Mesenchymal stem cell (in vitro differentiated cells and primary cell): ENCODE measurements at regions not wholly inside any gene's neighbourhood (a gene's known extent, or its start where the extent isn't known, plus 50 kb on each side); places are given as distances from the start of the nearest gene placed in this dataset.
A peak's percentile ranks its signal among the peaks of the same experiment; 100 is the strongest.

ENCODE experiments used
- DNase-seq: peaks from one replicate; pipeline ENCODE4 v3.0.0-alpha.2; 2013
- H2AFZ ChIP-seq: one replicate; pipeline ENCODE4 v1.6.1; 2013; ENCODE audit warnings: low read depth, mild to moderate bottlenecking, control low read depth, inconsistent platforms, low read length, moderate library complexity
- H2AK5ac ChIP-seq: 2 replicates; pipeline ENCODE4 v1.6.1; 2013; ENCODE audit warnings: low read length, moderate library complexity, mild to moderate bottlenecking, inconsistent platforms; ENCODE audit not compliant: severe bottlenecking
- H2BK120ac ChIP-seq: one replicate; pipeline ENCODE4 v1.6.1; 2013; ENCODE audit warnings: low read depth, mild to moderate bottlenecking, inconsistent platforms, low read length, moderate library complexity
- H2BK12ac ChIP-seq, 2 experiments: one replicate each; pipeline ENCODE4 v1.6.1; 2013; ENCODE audit warnings: inconsistent platforms in 2 of 2, low read length in 2 of 2, mild to moderate bottlenecking in 2 of 2, moderate library complexity in 2 of 2, control low read depth in 1 of 2
- H2BK15ac ChIP-seq: one replicate; pipeline ENCODE4 v1.6.1; 2013; ENCODE audit warnings: mild to moderate bottlenecking, low read depth, inconsistent platforms; ENCODE audit not compliant: poor library complexity, severe bottlenecking
- H2BK5ac ChIP-seq: 2 replicates; pipeline ENCODE4 v1.6.1; 2013; ENCODE audit warnings: low read depth, mild to moderate bottlenecking, low read length, control low read depth, inconsistent platforms; ENCODE audit not compliant: poor library complexity, severe bottlenecking
- H3K14ac ChIP-seq, 2 experiments: one replicate each; pipeline ENCODE4 v1.6.1; 2013; ENCODE audit warnings: inconsistent platforms in 2 of 2, low read length in 2 of 2, control low read depth in 1 of 2, mild to moderate bottlenecking in 1 of 2, moderate library complexity in 1 of 2
- H3K18ac ChIP-seq, 2 experiments: one replicate each; pipeline ENCODE4 v1.6.1; 2013; ENCODE audit warnings: inconsistent platforms in 2 of 2, low read length in 2 of 2, control low read depth in 1 of 2, low read depth in 1 of 2, mild to moderate bottlenecking in 1 of 2
- H3K23ac ChIP-seq, 2 experiments: one replicate each; pipeline ENCODE4 v1.6.1; 2013; ENCODE audit warnings: inconsistent platforms in 2 of 2, low read length in 2 of 2, mild to moderate bottlenecking in 2 of 2, moderate library complexity in 2 of 2, control low read depth in 1 of 2
- H3K27ac ChIP-seq: 2 replicates; pipeline ENCODE4 v1.5.1; 2013; ENCODE audit warnings: mild to moderate bottlenecking, moderate library complexity, low read length, control low read depth, inconsistent platforms; ENCODE audit not compliant: poor library complexity, severe bottlenecking
- H3K27me3 ChIP-seq, 2 experiments: 2 replicates each; pipeline versions ENCODE4 v1.6.1 to v1.7.0; 2013; ENCODE audit warnings: low read length in 2 of 2, mild to moderate bottlenecking in 2 of 2, moderate library complexity in 2 of 2, control low read depth in 1 of 2, inconsistent platforms in 1 of 2; ENCODE audit not compliant: control insufficient read depth in 1 of 2, insufficient read depth in 1 of 2
- H3K36me3 ChIP-seq, 2 experiments: 2 replicates each; pipeline versions ENCODE4 v1.6.1 to v1.7.0; 2013; ENCODE audit warnings: low read length in 2 of 2, control low read depth in 1 of 2, inconsistent platforms in 1 of 2, low read depth in 1 of 2, mild to moderate bottlenecking in 1 of 2; ENCODE audit not compliant: insufficient read depth in 2 of 2, control insufficient read depth in 1 of 2
- H3K4ac ChIP-seq, 2 experiments: one replicate each; pipeline ENCODE4 v1.6.1; 2013; ENCODE audit warnings: inconsistent platforms in 2 of 2, low read length in 2 of 2, mild to moderate bottlenecking in 2 of 2, moderate library complexity in 2 of 2, control low read depth in 1 of 2, low read depth in 1 of 2
- H3K4me1 ChIP-seq: 2 replicates; pipeline ENCODE4 v1.6.1; 2013; ENCODE audit warnings: low read depth, low read length, control low read depth; ENCODE audit not compliant: control insufficient read depth, insufficient read depth
- H3K4me2 ChIP-seq: 2 replicates; pipeline ENCODE4 v1.6.1; 2013; ENCODE audit warnings: low read length, mild to moderate bottlenecking, inconsistent platforms; ENCODE audit not compliant: poor library complexity, severe bottlenecking
- H3K4me3 ChIP-seq, 2 experiments: 2 replicates each; pipeline versions ENCODE4 v1.5.1 to v1.7.0; 2013; ENCODE audit warnings: low read length in 2 of 2, mild to moderate bottlenecking in 2 of 2, control low read depth in 1 of 2, low read depth in 1 of 2; ENCODE audit not compliant: insufficient read depth in 1 of 2
- H3K79me1 ChIP-seq: replicated peaks from 2 replicates; pipeline ENCODE4 v1.6.1; 2013; ENCODE audit warnings: mild to moderate bottlenecking, control low read depth, low read length, inconsistent platforms; ENCODE audit not compliant: poor library complexity, severe bottlenecking
- H3K9ac ChIP-seq: 2 replicates; pipeline ENCODE4 v1.7.0; 2013; ENCODE audit warnings: mild to moderate bottlenecking, low read length, moderate library complexity
- H3K9me3 ChIP-seq: 2 replicates; pipeline ENCODE4 v1.7.0; 2013; ENCODE audit warnings: mild to moderate bottlenecking, low read length; ENCODE audit not compliant: control insufficient read depth
- H4K8ac ChIP-seq: one replicate; pipeline ENCODE4 v1.6.1; 2013; ENCODE audit warnings: inconsistent platforms, mild to moderate bottlenecking, low read length, moderate library complexity
- H4K91ac ChIP-seq: one replicate; pipeline ENCODE4 v1.6.1; 2013; ENCODE audit warnings: mild to moderate bottlenecking, low read length, inconsistent platforms
- WGBS: methylation state at CpG from one replicate; pipeline ENCODE4 v1.1.7; 2013; ENCODE audit warnings: mixed read lengths; 5-methylcytosine and 5-hydroxymethylcytosine counted together

DNA sequence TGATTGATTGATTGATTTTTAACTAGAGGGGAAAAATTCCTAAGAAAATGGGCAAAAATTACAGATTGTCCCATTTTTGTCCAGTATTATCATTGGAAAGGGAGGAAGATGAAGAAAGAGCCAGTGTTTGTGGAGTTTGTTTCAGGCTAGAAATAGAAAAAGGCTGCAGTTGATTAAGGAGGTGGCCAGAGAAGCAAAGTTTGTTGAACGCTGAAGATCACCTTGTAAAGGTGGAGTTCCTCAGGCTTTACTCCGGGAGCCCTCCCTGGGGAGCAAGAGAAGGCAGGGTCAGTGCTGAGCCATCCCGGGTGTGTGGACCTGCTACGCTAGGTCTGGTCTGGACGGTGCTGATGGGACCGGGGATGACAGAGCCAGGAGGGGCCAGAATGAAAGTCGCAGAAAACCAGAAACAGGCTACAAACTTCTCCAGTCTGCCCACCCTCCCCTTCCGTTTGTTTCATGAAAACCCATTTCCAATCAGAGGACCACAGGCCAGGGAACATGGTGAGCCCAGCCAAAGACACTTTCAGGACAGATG, 222.6 kb upstream of the FOXF1 start:
- H2AK5ac ChIP-seq = no peak overlapping the region
- DNase-seq = no peak
- H3K18ac ChIP-seq = peak overlapping the region; percentile 92 to 99
- no peaks in the 10 kb centered on the region for H3K36me3 ChIP-seq
- no peak overlapping the region for H3K4me3 ChIP-seq
- H2BK120ac ChIP-seq = peak overlapping the region; percentile 75
- no peak overlapping the region for H3K14ac ChIP-seq
- H3K23ac ChIP-seq = peak overlapping the region in 1 of 2 experiments; percentile 42
- no peak overlapping the region for H3K27ac ChIP-seq
- no peak overlapping the region for H3K4me2 ChIP-seq
- peak overlapping the region; percentile 73 to 89 for H3K4ac ChIP-seq
- H3K4me1 ChIP-seq = no peaks in the 10 kb centered on the region
- H4K91ac ChIP-seq = peak overlapping the region; percentile 57
- H3K79me1 ChIP-seq = no peaks in the 10 kb centered on the region
- H3K9ac ChIP-seq = no peak overlapping the region
- peaks cover 75 to 96% of the 10 kb centered on the region in 2 experiments for H3K27me3 ChIP-seq
- H4K8ac ChIP-seq = peak overlapping the region; percentile 58
- WGBS = 8% methylated on average over 6 of the region's 8 CpGs
- H2BK12ac ChIP-seq = peak overlapping the region; percentile 28 to 79
- no peak overlapping the region for H2BK15ac ChIP-seq
- H2BK5ac ChIP-seq = no peak overlapping the region
- peaks cover 1% of the 10 kb centered on the region for H3K9me3 ChIP-seq
- H2AFZ ChIP-seq = no peak overlapping the region

- no peak for DNase-seq
- Histone ChIP-seq H3K27ac (no peak overlapping the region), H4K91ac (peak overlapping the region; percentile 80), H3K14ac (peak overlapping the region in 1 of 2 experiments; percentile 62), H3K9ac (no peak overlapping the region), H3K79me1 (no peaks in the 10 kb centered on the region), H3K18ac (peak overlapping the region; percentile 72 to 86), H3K4ac (peak overlapping the region in 1 of 2 experiments; percentile 78), H2BK5ac (no peak overlapping the region), H3K4me2 (no peak overlapping the region), H2AK5ac (no peak overlapping the region), H3K36me3 (no peaks in the 10 kb centered on the region), H3K4me3 (no peak overlapping the region), H3K4me1 (no peaks in the 10 kb centered on the region), H4K8ac (no peak overlapping the region), H3K27me3 (peaks cover 75 to 99% of the 10 kb centered on the region in 2 experiments), H3K23ac (peak overlapping the region in 1 of 2 experiments; percentile 93), H2AFZ (no peak overlapping the region), H2BK120ac (peak overlapping the region; percentile 27), H2BK15ac (peak overlapping the region; percentile 49), H3K9me3 (no peaks in the 10 kb centered on the region), H2BK12ac (peak overlapping the region in 1 of 2 experiments; percentile 83)
- 38% methylated on average over 18 of the region's 19 CpGs for WGBS
Observed at GRCh38 chr16:86288716-86289294, 221.5 kb upstream of the FOXF1 start.

- Histone ChIP-seq H2BK15ac (no peak overlapping the region), H2AK5ac (no peak overlapping the region), H3K4me3 (no peak overlapping the region), H3K9ac (no peak overlapping the region), H4K91ac (no peak overlapping the region), H2BK12ac (no peak overlapping the region), H3K23ac (no peak overlapping the region), H3K27me3 (peaks cover 79 to 99% of the 10 kb centered on the region in 2 experiments), H2BK120ac (no peak overlapping the region), H3K9me3 (no peaks in the 10 kb centered on the region), H3K4me1 (no peaks in the 10 kb centered on the region), H3K4ac (no peak overlapping the region), H4K8ac (peak overlapping the region; percentile 7), H2AFZ (no peak overlapping the region), H3K79me1 (no peaks in the 10 kb centered on the region), H3K36me3 (no peaks in the 10 kb centered on the region), H2BK5ac (no peak overlapping the region), H3K27ac (no peak overlapping the region), H3K14ac (no peak overlapping the region), H3K18ac (peak overlapping the region in 1 of 2 experiments; percentile 72), H3K4me2 (no peak overlapping the region)
- 80% methylated on average over 6 of the region's 11 CpGs for WGBS
- DNase-seq = no peak
Observed at GRCh38 chr16:86289304-86289703, 221.0 kb upstream of the FOXF1 start.

DNA sequence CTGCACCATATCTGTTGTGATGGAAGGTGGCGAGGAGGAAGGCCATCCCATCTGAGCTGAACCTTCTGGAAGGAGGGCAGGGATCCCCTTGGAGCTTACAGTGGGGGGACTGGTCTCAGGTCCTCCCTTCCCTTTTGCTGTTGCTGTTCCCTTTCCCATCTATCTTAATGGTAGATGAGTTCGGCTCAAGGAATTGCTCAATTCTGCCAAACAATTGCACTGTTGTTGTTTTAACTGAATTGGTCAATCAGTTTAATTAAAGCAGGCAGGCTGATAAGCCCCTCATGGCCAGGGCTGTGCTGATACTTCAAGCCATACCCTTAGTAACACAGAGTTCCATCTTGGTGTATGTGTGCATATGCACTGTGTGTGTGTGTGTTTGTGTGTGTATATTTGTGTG, 220.4 kb upstream of the FOXF1 start:
- no peaks in the 10 kb centered on the region for H3K79me1 ChIP-seq
- peak overlapping the region; percentile 46 for H2BK120ac ChIP-seq
- WGBS = 94% methylated on average over 2 of the region's 2 CpGs

More for the DNA sequence above, 220.4 kb upstream of the FOXF1 start:
- DNase-seq = no peak
- no peaks in the 10 kb centered on the region for H3K36me3 ChIP-seq
- peak overlapping the region in 1 of 2 experiments; percentile 57 for H3K14ac ChIP-seq
- H3K4ac ChIP-seq = peak overlapping the region in 1 of 2 experiments; percentile 1
- H3K27ac ChIP-seq = no peak overlapping the region
- H3K4me1 ChIP-seq = no peaks in the 10 kb centered on the region
- peak overlapping the region; percentile 23 for H4K8ac ChIP-seq
- no peak overlapping the region for H2BK15ac ChIP-seq
- H2BK5ac ChIP-seq = no peak overlapping the region
- no peak overlapping the region for H3K9ac ChIP-seq
- peak overlapping the region; percentile 16 to 67 for H3K18ac ChIP-seq
- H3K4me3 ChIP-seq = no peak overlapping the region
- H4K91ac ChIP-seq = peak overlapping the region; percentile 88
- H3K27me3 ChIP-seq = peaks cover 74 to 99% of the 10 kb centered on the region in 2 experiments
- H3K9me3 ChIP-seq = no peaks in the 10 kb centered on the region
- no peak overlapping the region for H3K23ac ChIP-seq
- H2BK12ac ChIP-seq = peak overlapping the region; percentile 63 to 65
- H2AK5ac ChIP-seq = no peak overlapping the region
- H2AFZ ChIP-seq = no peak overlapping the region
- no peak overlapping the region for H3K4me2 ChIP-seq
